Kidney (tissue), 13 donors: ENCODE measurements at regions not wholly inside any gene's neighbourhood (a gene's known extent, or its start where the extent isn't known, plus 50 kb on each side); places are given as distances from the start of the nearest gene placed in this dataset.
A peak's percentile ranks its signal among the peaks of the same experiment; 100 is the strongest.

Experiments
- DNase-seq, 5 donors: peaks; one replicate each; pipeline ENCODE4 v3.0.0-alpha.2; 2013 to 2020
- FAIRE-seq: peaks from 2 replicates; lab custom pipeline; 2012; peaks lifted over from hg19 to GRCh38; lab: Jason Lieb, UNC
- H3K27ac ChIP-seq, 2 donors: one replicate each; pipeline ENCODE4 v1.7.0; 2013; ENCODE audit warnings: low read depth in 2 of 2, low read length in 2 of 2, inconsistent platforms in 1 of 2
- H3K27me3 ChIP-seq: one replicate; pipeline ENCODE4 v1.7.1; 2013; ENCODE audit warnings: low read length, inconsistent platforms; ENCODE audit not compliant: control insufficient read depth, insufficient read depth
- H3K36me3 ChIP-seq, 3 donors: one replicate each; pipeline versions ENCODE4 v1.7.0 to v1.7.1; 2013; ENCODE audit warnings: low read length in 3 of 3, control low read depth in 1 of 3, inconsistent platforms in 1 of 3; ENCODE audit not compliant: insufficient read depth in 3 of 3, control insufficient read depth in 2 of 3
- H3K4me1 ChIP-seq, 3 donors: one replicate each; pipeline versions ENCODE4 v1.7.0 to v1.7.1; 2013; ENCODE audit warnings: low read length in 3 of 3, inconsistent platforms in 1 of 3, low read depth in 1 of 3; ENCODE audit not compliant: control insufficient read depth in 2 of 3, insufficient read depth in 2 of 3
- H3K4me3 ChIP-seq, 3 donors: one replicate each; pipeline versions ENCODE4 v1.7.0 to v1.8.1; 2013; ENCODE audit warnings: low read length in 3 of 3, control low read depth in 1 of 3, inconsistent platforms in 1 of 3
- H3K9ac ChIP-seq, 3 donors: one replicate each; pipeline versions ENCODE4 v1.7.0 to v1.7.1; 2013; ENCODE audit warnings: low read length in 3 of 3, control low read depth in 1 of 3, inconsistent platforms in 1 of 3
- H3K9me3 ChIP-seq, 3 donors: one replicate each; pipeline versions ENCODE4 v1.7.0 to v1.7.1; 2013; ENCODE audit warnings: low read length in 3 of 3, control low read depth in 1 of 3, inconsistent platforms in 1 of 3; ENCODE audit not compliant: control insufficient read depth in 2 of 3, insufficient read depth in 1 of 3
- intact Hi-C: fragments of 100-400 bp; cut with DNase I; formaldehyde crosslinking; loops from one replicate; pipeline ENCODE4 v1.11.1; 2022
- TF ChIP-seq, protein P1 (sequence below): IDR thresholded peaks from 3 replicates; pipeline ENCODE4 v1.5.1; 2012; ENCODE audit warnings: mild to moderate bottlenecking, moderate library complexity, borderline replicate concordance; ENCODE audit not compliant: insufficient read depth; ENCODE audit errors: extremely low read depth
- donor health status: control.
- donor health status: control.
- donor health status: control.
- donor health status: control.
- donor health status: control.
- donor health status: DM: yes; HTN: yes; CAD: no.
- donor health status: Normal renal cell carcinoma (clear cell type).

DNA sequence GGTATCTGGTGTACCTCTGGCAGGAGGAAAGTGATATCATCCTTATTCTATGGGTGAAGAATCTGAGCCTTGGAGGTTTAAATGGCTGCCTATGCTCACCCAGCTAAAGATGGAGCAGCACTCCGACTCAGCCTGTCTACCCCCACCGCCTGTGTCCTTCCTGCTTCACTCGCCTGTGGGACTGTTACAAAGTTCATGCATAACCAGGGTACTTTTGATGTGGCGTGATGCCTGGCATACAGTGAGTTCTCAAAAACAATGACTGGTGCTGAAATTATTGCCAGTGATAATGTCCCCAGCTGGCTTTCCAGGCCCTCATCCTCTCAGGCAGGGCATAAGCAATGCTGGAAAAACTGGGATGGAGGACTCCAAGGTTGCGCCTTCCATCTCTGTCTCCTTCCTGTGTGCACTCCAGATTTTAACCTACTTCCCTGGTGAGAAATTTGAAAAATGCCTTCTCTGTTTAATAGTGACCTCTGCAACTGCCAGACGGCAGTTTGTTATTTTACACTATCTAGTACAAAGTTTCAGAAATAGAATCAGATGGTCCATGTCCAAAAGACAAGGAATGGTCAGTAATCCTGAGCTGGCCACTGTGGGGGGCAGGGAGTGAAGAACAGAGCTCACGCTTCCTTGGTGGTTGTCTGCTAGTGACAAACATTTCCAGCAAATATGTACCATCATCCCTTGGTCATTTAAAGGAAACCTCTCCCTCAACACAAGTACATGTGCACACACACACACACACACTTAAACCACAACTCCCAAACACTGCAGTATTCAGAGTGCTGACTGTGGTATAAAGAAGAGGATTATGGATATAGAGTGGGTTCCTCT is 86.5 kb upstream of the NMNAT3 start:
- TF ChIP-seq, protein P1, sequence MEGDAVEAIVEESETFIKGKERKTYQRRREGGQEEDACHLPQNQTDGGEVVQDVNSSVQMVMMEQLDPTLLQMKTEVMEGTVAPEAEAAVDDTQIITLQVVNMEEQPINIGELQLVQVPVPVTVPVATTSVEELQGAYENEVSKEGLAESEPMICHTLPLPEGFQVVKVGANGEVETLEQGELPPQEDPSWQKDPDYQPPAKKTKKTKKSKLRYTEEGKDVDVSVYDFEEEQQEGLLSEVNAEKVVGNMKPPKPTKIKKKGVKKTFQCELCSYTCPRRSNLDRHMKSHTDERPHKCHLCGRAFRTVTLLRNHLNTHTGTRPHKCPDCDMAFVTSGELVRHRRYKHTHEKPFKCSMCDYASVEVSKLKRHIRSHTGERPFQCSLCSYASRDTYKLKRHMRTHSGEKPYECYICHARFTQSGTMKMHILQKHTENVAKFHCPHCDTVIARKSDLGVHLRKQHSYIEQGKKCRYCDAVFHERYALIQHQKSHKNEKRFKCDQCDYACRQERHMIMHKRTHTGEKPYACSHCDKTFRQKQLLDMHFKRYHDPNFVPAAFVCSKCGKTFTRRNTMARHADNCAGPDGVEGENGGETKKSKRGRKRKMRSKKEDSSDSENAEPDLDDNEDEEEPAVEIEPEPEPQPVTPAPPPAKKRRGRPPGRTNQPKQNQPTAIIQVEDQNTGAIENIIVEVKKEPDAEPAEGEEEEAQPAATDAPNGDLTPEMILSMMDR = no peak

DNA sequence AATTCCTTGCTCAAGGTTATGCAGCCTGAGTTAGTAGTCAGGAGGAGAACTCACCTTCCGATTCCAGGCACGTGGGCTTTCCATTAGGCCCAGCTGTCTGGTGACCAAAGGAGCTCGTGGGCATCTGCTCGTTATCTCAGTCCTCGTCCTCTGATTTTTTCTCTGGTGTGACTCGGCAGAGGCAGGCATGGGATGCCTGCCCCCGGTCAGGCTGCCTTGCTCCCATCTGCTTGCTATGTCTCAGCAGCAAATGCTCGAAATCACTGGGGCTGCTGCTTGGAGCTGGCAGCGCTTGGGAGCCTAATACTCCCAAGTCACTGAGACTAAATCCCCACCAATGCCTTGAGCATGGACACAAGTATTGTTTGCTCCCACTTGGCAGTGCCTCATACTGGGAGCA is 84.5 kb upstream of the NMNAT3 start:
- TF ChIP-seq, protein P1 = no peak
- Histone ChIP-seq H3K4me1 (no peaks in the 10 kb centered on the region), H3K9ac (no peak overlapping the region), H3K4me3 (no peak overlapping the region), H3K9me3 (no peaks in the 10 kb centered on the region), H3K27me3 (no peaks in the 10 kb centered on the region), H3K27ac (no peak overlapping the region), H3K36me3 (no peaks in the 10 kb centered on the region)
- DNase-seq = no peak
- intact Hi-C loops = no loop called here
- no peak for FAIRE-seq

More for the DNA sequence above, 86.5 kb upstream of the NMNAT3 start:
- Histone ChIP-seq H3K9ac (no peak overlapping the region), H3K9me3 (no peaks in the 10 kb centered on the region), H3K36me3 (no peaks in the 10 kb centered on the region), H3K27me3 (no peaks in the 10 kb centered on the region), H3K4me3 (no peak overlapping the region), H3K27ac (no peak overlapping the region), H3K4me1 (no peaks in the 10 kb centered on the region)
- intact Hi-C loops = no loop called here
- FAIRE-seq = no peak
- DNase-seq = peak in 1 of 5 donors; percentile 38

DNA sequence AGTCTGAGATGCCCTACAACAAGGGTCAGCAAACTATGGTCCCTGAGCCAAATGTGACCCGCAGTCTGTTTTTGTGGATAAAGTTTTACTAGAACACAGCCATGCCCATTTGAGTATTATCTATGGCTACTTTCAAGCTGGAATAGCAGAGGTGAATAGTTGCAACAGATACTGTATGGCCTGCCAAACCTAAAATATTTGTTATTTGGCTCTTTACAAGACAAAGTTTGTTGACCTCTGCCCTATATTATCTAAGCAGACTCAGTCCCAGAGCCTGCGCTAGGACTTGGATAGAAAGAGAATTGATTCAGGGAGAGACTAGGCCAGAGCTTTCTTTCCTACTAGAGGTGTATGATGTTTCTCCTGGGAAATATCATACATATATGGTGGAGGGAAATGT is 81.7 kb upstream of the NMNAT3 start:
- FAIRE-seq = no peak

More for the DNA sequence above, 81.7 kb upstream of the NMNAT3 start:
- TF ChIP-seq, protein P1 = no peak
- intact Hi-C loops = no loop called here
- no peaks in the 10 kb centered on the region for H3K4me1 ChIP-seq
- H3K36me3 ChIP-seq = no peaks in the 10 kb centered on the region
- no peak overlapping the region for H3K4me3 ChIP-seq
- no peak for DNase-seq
- no peaks in the 10 kb centered on the region for H3K27me3 ChIP-seq
- H3K9me3 ChIP-seq = no peaks in the 10 kb centered on the region
- H3K9ac ChIP-seq = no peak overlapping the region
- no peak overlapping the region for H3K27ac ChIP-seq
